SJCRH30 (cell line): ENCODE measurements at regions not wholly inside any gene's neighbourhood (a gene's known extent, or its start where the extent isn't known, plus 50 kb on each side); places are given as distances from the start of the nearest gene placed in this dataset.
"Not testable (repeated sequence)": the region's sequence is repeated elsewhere in the genome, so short reads cannot be mapped to it uniquely, and the experiment has no call there.

Experiments
- DNase-seq, 2 experiments: peaks; one replicate each; pipeline ENCODE4 v3.0.0-alpha.2; 2015 to 2020
- H3K27ac ChIP-seq: fragments of 250-450 bp; sonication (Bioruptor Pico); 2 replicates; pipeline ENCODE4 v1.5.1; 2020; ENCODE audit warnings: mild to moderate bottlenecking, moderate library complexity
- H3K27me3 ChIP-seq: fragments of 250-450 bp; sonication (Bioruptor Pico); 2 replicates; pipeline ENCODE4 v1.5.1; 2020; ENCODE audit warnings: mild to moderate bottlenecking, moderate library complexity
- H3K36me3 ChIP-seq: fragments of 250-450 bp; sonication (Bioruptor Pico); 2 replicates; pipeline ENCODE4 v1.5.1; 2020; ENCODE audit warnings: mild to moderate bottlenecking, moderate library complexity
- H3K4me1 ChIP-seq: fragments of 250-450 bp; sonication (Bioruptor Pico); 2 replicates; pipeline ENCODE4 v1.5.1; 2020; ENCODE audit warnings: mild to moderate bottlenecking, moderate library complexity
- H3K4me3 ChIP-seq: fragments of 250-450 bp; sonication (Bioruptor Pico); 2 replicates; pipeline ENCODE4 v1.5.1; 2020; ENCODE audit warnings: mild to moderate bottlenecking, moderate library complexity
- H3K9me3 ChIP-seq: fragments of 250-450 bp; sonication (Bioruptor Pico); replicated peaks from 2 replicates; pipeline ENCODE4 v1.5.1; 2020; ENCODE audit warnings: mild to moderate bottlenecking, moderate library complexity

GRCh38 chr9:31996331-31996730 lies 388.1 kb upstream of the ACO1 start:
- Histone ChIP-seq H3K27ac (no peak overlapping the region), H3K9me3 (no peaks in the 10 kb centered on the region), H3K4me3 (no peak overlapping the region), H3K27me3 (no peaks in the 10 kb centered on the region), H3K4me1 (no peaks in the 10 kb centered on the region), H3K36me3 (no peaks in the 10 kb centered on the region)
- no peak for DNase-seq

- no peaks in the 10 kb centered on the region for H3K36me3 ChIP-seq
- no peaks in the 10 kb centered on the region for H3K9me3 ChIP-seq
- DNase-seq, result no peak
- no peaks in the 10 kb centered on the region for H3K27me3 ChIP-seq
- no peak overlapping the region for H3K4me3 ChIP-seq
- no peaks in the 10 kb centered on the region for H3K4me1 ChIP-seq
- H3K27ac ChIP-seq, result no peak overlapping the region
Measured at GRCh38 chr9:32004431-32005076, 379.9 kb upstream of the ACO1 start.

- Histone ChIP-seq H3K27ac (no peak overlapping the region), H3K9me3 (no peaks in the 10 kb centered on the region), H3K27me3 (no peaks in the 10 kb centered on the region), H3K4me3 (no peak overlapping the region), H3K4me1 (no peaks in the 10 kb centered on the region), H3K36me3 (no peaks in the 10 kb centered on the region)
- peak in 1 of 2 experiments; percentile 14 for DNase-seq
Measured at GRCh38 chr9:32010322-32010721, 374.1 kb upstream of the ACO1 start.

DNA sequence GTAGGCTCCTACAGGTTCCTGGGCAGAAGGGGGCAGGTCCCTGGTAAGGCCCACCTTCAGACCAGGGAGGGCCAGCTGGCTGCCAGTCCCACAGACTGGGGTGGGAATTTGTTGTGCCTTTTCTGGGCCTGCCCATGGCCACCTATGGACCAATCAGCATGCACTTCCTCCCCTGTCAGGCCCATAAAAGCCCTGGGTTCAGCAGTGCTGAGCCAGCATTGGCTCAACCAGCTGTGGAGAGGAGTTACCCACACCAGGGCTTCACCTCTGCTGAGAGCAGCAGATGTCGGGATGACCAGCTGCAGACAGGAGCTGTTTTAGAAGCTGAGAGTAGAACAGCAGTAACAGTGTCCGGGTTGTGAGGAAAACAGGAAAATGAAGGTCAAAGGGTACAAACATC lies 373.4 kb upstream of the ACO1 start:
- no peaks in the 10 kb centered on the region for H3K36me3 ChIP-seq
- H3K27ac ChIP-seq, result no peak overlapping the region
- H3K9me3 ChIP-seq, result no peaks in the 10 kb centered on the region
- H3K4me1 ChIP-seq, result no peaks in the 10 kb centered on the region
- no peak overlapping the region for H3K4me3 ChIP-seq
- DNase-seq, result peak in 1 of 2 experiments; percentile 4
- H3K27me3 ChIP-seq, result no peaks in the 10 kb centered on the region

DNA sequence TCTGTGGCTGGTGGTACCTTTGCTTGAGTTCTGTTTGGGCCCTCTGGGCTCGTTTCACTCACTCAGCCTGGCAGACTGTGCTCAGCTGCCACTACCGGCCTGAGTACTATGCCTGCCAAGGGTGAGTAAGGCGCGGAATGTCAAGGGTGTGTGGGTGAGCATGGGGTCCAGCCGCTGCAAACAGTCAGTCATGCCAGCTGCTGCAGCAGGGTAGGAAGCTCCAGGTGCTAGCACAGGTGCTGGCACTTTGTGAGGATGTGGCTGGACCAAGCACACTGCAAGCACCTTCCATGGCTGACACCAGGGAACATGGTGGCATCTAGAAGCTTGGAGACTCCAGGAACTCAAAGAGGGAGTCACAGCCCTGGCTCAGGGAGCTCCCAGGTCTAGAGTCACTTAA lies 368.6 kb upstream of the ACO1 start:
- Histone ChIP-seq H3K27me3 (no peaks in the 10 kb centered on the region), H3K9me3 (no peaks in the 10 kb centered on the region), H3K36me3 (no peaks in the 10 kb centered on the region), H3K4me1 (no peaks in the 10 kb centered on the region), H3K4me3 (no peak overlapping the region), H3K27ac (no peak overlapping the region)
- DNase-seq, result no peak

- Histone ChIP-seq H3K9me3 (no peaks in the 10 kb centered on the region), H3K4me1 (no peaks in the 10 kb centered on the region), H3K27ac (no peak overlapping the region), H3K4me3 (no peak overlapping the region), H3K36me3 (no peaks in the 10 kb centered on the region), H3K27me3 (no peaks in the 10 kb centered on the region)
- no peak for DNase-seq
Measured at GRCh38 chr9:32045513-32045912, 338.9 kb upstream of the ACO1 start.

GRCh38 chr9:32067261-32067660 lies 317.2 kb upstream of the ACO1 start:
- no peaks in the 10 kb centered on the region for H3K27me3 ChIP-seq
- H3K4me3 ChIP-seq, result no peak overlapping the region
- DNase-seq, result no peak
- no peak overlapping the region for H3K27ac ChIP-seq
- no peaks in the 10 kb centered on the region for H3K4me1 ChIP-seq
- no peaks in the 10 kb centered on the region for H3K9me3 ChIP-seq
- no peaks in the 10 kb centered on the region for H3K36me3 ChIP-seq

DNA sequence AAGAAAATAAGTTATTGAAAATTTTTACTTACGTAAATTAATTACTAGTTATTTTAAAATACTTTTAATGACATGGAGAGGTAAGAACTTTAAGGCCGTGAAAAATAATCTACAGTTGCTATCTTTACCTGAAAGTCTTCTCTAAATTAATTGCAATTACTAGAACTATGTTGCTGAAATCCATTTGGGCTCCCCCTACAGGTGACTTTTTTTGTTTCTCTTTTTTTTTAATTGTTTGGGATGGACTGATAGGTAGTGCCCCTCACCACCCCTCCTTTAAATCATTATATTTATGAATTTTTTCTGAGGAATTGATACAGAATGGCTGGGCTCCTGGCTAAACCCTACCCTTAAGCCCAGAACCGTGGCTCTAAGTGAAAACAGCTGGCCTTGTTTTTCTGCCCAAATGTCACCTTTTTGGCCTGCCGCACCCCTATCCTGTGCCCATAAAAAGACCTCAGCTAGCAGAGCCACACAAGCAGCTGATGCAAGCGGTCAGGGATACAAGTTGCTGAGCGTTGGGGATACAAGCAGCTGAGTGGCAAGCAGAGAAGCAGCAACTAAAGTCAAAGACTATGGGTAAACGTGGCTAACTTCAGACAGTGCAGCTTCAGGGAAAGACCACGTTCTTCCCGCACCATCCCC lies 315.2 kb upstream of the ACO1 start:
- Histone ChIP-seq H3K36me3 (no peaks in the 10 kb centered on the region), H3K27me3 (no peaks in the 10 kb centered on the region), H3K4me1 (no peaks in the 10 kb centered on the region), H3K27ac (no peak overlapping the region), H3K9me3 (no peaks in the 10 kb centered on the region), H3K4me3 (no peak overlapping the region)
- peak in 1 of 2 experiments; percentile 8 for DNase-seq

DNA sequence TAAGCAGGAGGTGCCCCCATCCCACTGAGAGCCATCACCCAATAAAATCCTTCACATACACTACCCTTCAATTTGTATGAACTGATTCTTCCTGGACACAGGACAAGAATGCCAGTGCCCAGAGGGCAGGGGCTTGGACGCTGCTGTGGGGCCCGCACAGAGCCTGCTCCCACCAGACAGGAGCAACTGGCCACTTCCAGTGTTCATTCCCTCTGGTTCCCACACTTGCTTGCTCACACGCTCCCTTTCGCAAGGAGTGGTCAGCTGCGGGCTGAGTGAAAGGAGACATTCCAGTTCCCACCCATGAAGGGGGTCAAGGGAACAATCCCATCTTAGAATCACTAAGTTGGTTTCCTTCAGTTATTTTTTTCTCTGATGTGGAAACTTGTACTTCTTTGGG lies 314.5 kb upstream of the ACO1 start:
- no peak for DNase-seq
- Histone ChIP-seq H3K4me3 (no peak overlapping the region), H3K36me3 (no peaks in the 10 kb centered on the region), H3K27ac (no peak overlapping the region), H3K9me3 (no peaks in the 10 kb centered on the region), H3K4me1 (no peaks in the 10 kb centered on the region), H3K27me3 (no peaks in the 10 kb centered on the region)

DNA sequence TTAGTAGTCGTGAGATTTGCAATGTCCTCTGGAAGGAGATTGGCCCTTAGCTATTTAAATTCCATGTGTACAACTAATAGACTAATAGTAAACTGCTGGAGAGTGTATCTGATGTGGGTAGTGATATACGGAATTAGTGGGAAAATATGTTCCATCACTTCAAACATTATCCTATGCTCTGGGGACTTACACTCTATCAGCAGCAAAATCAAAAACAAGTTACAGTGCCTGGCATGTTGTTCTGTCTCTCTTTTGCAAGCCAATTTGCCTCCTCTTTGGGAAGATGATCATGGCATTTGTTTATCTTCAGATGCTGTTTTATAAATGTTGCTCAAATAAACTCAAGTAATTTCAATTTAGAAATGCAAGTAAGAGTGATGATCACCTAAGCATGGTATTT lies 311.9 kb upstream of the ACO1 start:
- Histone ChIP-seq H3K36me3 (no peaks in the 10 kb centered on the region), H3K27ac (no peak overlapping the region), H3K4me3 (no peak overlapping the region), H3K4me1 (no peaks in the 10 kb centered on the region), H3K9me3 (no peaks in the 10 kb centered on the region), H3K27me3 (no peaks in the 10 kb centered on the region)
- DNase-seq, result no peak

- H3K9me3 ChIP-seq, result no peaks in the 10 kb centered on the region
- no peak overlapping the region for H3K27ac ChIP-seq
- DNase-seq, result no peak
- no peaks in the 10 kb centered on the region for H3K36me3 ChIP-seq
- no peaks in the 10 kb centered on the region for H3K27me3 ChIP-seq
- no peak overlapping the region for H3K4me3 ChIP-seq
- H3K4me1 ChIP-seq, result no peaks in the 10 kb centered on the region
Measured at GRCh38 chr9:32092031-32092430, 292.4 kb upstream of the ACO1 start.

- no peaks in the 10 kb centered on the region for H3K27me3 ChIP-seq
- no peaks in the 10 kb centered on the region for H3K4me1 ChIP-seq
- H3K4me3 ChIP-seq, result no peak overlapping the region
- H3K9me3 ChIP-seq, result no peaks in the 10 kb centered on the region
- H3K27ac ChIP-seq, result no peak overlapping the region
- no peaks in the 10 kb centered on the region for H3K36me3 ChIP-seq
- DNase-seq, result no peak
Measured at GRCh38 chr9:32117291-32117690, 267.2 kb upstream of the ACO1 start.

GRCh38 chr9:32128546-32128945 lies 255.9 kb upstream of the ACO1 start:
- H3K27ac ChIP-seq, result no peak overlapping the region
- H3K27me3 ChIP-seq, result no peaks in the 10 kb centered on the region
- no peak overlapping the region for H3K4me3 ChIP-seq
- H3K4me1 ChIP-seq, result no peaks in the 10 kb centered on the region
- no peak for DNase-seq
- no peaks in the 10 kb centered on the region for H3K9me3 ChIP-seq
- no peaks in the 10 kb centered on the region for H3K36me3 ChIP-seq

- not testable (repeated sequence) for H3K9me3 ChIP-seq, H3K4me1 ChIP-seq, H3K36me3 ChIP-seq, H3K4me3 ChIP-seq, DNase-seq, H3K27me3 ChIP-seq, H3K27ac ChIP-seq
Measured at GRCh38 chr9:32130709-32131108, 253.7 kb upstream of the ACO1 start.

GRCh38 chr9:32136700-32137339 lies 247.6 kb upstream of the ACO1 start:
- Histone ChIP-seq H3K9me3 (no peaks in the 10 kb centered on the region), H3K27ac (no peak overlapping the region), H3K36me3 (no peaks in the 10 kb centered on the region), H3K4me1 (no peaks in the 10 kb centered on the region), H3K4me3 (no peak overlapping the region), H3K27me3 (no peaks in the 10 kb centered on the region)
- peak in 1 of 2 experiments; percentile 2 for DNase-seq

- Histone ChIP-seq H3K27ac (no peak overlapping the region), H3K36me3 (no peaks in the 10 kb centered on the region), H3K27me3 (no peaks in the 10 kb centered on the region), H3K4me1 (no peaks in the 10 kb centered on the region), H3K4me3 (no peak overlapping the region), H3K9me3 (no peaks in the 10 kb centered on the region)
- DNase-seq, result no peak
Measured at GRCh38 chr9:32142074-32142473, 242.4 kb upstream of the ACO1 start.
